ENCODE measurements at regions not wholly inside any gene's neighbourhood (a gene's known extent, or its start where the extent isn't known, plus 50 kb on each side); places are given as distances from the start of the nearest gene placed in this dataset.
A peak's percentile ranks its signal among the peaks of the same experiment; 100 is the strongest.

DNA sequence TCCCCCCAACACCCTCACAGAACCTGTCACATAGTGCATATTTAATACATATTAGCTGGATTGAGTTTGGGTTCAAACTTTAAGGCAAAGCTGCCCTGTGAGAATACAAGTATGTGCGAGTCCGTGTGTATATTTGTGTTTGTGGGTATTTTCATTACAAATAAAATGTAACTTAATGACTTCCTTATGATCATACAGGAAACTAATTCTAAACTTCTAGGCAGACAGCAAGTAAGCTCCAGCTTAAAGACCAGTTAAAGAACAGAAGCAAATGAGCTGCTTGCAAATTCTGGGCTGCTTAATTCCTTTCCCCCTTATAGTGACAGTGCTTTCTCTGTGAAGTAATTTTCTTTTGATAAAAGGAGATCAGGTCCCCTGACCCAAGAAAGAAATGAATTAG is 437.6 kb downstream of the TTLL7 start:
- no peak for DNase-seq

DNA sequence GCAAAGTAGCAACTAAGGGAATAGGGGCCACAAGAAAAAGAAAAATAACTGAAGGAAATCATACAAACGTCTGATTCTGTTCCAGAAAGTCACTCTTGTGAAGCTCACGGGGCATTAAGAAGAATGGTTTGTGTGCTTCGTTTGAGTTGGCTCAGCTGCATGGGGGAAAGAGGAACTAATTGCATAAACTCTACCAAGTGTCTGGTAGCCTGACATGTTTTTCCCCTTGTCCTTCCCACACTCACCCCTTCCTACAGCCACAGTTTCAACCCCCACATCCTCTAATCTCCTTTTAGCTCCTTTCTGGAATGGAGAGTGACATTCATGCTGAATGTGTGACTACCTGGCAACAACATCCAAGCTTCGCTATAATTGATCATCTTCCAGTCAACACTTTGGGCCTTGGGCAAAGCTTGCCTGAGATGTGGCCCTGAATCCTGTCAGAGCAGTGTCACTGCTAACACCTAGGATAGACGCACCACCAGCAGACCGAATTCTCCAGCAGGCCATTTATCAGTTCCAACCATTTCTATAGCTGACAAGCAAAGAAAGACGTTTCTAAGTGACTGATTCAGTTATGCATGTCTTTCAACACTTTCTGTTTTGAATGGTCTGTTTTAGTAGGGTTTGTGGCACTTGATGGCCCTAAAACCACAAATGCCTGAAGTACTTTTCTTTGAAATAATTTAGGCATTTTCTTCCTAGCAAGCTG is 439.6 kb downstream of the TTLL7 start:
- no peak for DNase-seq

DNA sequence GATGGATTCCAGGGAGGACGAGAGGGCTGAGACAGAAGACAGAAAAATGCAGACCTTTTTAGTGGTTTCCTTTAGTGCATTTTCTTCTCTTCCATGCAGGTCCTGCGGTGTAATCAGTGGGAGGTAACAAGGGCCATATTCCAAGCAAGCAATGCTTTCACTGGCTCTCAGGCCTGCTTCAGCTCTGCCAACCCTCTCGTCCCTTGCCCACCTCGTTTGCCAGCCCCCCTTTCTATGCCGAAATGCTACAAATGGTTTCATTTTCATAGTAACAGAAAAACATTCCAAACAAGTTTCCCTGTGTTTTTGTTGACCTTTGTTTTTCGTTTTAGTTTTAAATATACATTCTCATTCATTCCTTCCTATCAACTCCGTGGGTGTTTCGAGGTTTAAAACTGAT is 443.1 kb downstream of the TTLL7 start:
- DNase-seq, result no peak

DNA sequence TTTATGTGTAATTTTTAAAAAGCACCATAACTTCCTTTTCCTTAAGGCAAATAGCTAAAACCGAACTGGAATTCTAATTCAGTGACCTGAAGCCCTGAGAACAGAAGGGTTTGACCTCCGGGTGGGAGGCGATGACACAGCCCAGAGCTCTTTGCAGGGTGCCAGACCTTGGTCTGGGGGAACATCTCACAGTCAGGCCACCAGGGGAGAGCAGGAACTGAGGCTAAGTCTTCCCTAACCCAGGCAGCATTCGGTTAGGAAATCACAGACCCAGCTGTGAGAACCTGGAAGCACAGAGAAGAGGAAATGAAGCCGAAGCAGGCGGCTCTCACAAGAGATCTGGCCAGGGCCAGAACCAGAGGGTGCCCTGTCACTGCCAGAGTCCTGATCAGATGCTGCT is 444.8 kb downstream of the TTLL7 start:
- no peak for DNase-seq

DNA sequence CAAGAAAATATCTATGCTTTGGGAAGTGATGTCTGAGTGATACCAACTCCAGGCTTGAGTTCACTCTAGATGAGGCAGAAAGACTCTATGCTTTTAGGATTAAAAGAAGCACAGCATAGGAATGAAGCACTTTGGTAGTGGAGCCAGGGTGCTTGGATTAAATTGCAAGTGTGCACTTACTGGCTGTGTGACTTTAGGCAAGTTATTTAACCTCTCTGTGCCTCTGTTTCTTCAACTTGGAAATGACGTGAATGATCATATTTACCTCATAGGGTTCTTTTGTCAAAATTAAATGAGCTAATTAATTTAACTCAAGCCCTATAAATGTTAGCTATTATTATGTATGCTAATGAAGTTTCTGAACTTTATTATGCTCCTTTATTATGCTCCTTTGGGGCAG is 446.1 kb downstream of the TTLL7 start:
- DNase-seq, result no peak

DNA sequence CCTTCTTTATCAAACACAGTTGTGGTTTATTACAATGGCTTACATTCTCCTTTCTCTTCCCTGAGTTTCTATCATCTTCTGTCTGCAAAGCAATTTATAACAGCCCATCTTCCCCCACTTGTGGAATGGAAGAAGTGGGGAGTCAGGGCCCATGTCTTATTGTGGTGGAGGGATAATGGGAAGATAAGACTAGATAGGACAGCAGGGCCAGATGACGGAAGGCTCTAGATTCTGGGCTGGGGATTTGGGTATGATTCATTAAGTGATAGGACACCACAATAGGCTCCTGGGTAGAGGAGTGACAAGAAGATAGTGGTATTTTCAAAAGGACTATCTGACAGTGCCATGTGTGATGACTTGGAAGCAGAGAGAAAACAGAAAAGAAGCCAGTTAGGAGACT is 450.6 kb downstream of the TTLL7 start:
- DNase-seq, result no peak

DNA sequence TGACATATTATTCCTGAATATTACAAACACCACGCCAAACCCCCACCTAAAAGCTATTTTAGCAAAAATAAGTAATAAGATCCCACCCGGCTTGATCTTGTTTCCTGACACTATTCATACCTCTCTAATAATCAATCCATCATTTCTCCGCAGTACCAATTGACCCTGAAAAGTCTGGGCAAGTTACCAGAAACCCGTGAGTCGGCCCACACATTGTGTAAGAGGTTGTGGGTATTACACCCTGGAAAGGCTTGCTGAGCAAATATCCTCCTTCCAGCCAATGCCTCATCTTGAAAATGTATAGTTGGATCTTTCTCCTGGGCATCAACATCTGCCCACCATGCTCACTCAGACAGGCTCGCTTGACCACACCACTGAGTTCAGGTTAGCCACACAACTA is 451.0 kb downstream of the TTLL7 start:
- no peak for DNase-seq

DNA sequence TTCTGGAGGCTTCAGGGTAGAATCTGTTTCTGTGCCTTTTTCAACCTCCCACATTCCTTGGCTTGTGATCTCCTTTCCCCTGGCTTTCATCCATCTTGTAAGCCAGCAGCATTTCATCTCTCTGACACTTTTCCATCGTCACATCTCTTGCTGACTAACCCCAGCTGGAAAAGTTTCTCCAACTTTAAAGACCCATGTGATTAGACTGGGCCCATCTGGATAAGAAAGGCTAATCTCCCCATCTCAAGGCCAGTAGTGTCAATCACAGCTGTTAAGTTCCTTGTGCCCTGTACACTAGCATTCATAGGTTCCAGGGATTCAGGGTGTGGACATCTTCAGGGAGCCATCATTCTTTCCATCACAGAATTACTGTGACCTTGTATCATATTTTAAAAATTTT is 452.1 kb downstream of the TTLL7 start:
- no peak for DNase-seq

DNA sequence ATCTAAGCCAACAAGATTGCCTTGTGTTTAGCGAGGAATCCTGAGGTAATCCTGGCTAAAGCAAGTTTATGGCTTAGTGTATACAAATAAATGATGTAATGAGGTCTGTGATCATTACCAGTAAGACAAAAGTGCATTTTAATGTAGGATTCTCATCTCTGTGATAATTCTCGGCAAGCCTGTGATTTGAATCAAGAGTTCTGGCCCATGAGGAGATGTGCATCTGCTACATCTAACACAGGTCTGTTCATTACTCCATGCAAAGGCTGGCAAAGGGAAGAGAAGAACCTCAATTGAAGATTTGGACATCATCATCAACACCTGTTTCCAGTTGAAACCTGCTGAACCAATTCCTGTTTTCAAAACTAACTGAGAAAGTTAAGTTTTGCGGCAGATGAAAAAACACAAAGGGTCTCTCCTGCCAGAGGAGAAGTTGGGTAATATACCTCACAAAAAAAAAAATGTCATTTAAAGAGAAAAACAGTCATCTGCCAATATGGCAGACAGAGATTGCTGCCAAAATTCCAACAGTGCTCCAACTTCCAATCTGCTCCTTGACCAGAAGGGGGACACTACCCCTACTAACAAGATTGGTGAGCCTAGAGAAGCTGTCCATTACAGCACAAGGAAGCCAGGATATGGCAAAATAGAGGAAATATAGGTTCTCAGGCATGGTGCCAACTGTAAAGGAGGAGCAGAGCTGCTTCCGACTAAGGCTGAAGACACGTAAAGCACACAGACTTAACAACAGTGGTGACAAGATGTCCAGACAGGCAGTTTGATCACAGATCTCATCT is 453.7 kb downstream of the TTLL7 start:
- DNase-seq, result no peak

DNA sequence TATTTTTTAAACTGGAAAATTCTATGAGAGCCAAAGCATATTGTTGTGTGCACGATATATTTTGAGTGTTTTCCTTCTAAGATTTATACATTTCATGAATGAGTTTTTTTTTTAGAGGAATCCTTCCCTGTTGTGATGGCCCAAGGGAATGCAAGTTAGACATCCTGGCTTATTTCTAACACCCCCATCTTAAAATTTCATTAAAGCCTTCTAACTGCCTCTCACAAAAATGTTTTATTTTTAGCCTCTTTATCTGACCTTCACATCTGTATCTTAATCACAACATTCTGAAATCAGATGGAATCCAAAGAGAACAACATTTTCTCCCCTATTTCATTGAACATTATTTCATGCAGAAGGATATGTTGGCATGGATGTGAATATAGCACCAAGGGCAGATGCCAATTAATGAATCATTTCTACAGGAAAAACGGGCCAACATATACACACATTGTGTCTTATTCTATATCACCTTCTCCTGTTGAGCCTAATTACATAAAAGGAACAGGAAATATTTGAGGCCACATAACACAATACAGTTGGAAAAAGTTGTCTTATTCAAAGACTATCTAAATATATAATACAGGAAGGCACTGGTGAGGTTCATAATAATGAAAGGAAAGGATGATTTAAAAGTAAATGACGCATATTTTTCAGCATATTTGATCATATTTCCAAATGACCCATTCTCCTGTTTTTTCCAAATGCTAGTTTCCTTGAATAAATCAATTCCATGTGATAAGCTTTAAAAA is 455.5 kb downstream of the TTLL7 start:
- DNase-seq, result no peak

DNA sequence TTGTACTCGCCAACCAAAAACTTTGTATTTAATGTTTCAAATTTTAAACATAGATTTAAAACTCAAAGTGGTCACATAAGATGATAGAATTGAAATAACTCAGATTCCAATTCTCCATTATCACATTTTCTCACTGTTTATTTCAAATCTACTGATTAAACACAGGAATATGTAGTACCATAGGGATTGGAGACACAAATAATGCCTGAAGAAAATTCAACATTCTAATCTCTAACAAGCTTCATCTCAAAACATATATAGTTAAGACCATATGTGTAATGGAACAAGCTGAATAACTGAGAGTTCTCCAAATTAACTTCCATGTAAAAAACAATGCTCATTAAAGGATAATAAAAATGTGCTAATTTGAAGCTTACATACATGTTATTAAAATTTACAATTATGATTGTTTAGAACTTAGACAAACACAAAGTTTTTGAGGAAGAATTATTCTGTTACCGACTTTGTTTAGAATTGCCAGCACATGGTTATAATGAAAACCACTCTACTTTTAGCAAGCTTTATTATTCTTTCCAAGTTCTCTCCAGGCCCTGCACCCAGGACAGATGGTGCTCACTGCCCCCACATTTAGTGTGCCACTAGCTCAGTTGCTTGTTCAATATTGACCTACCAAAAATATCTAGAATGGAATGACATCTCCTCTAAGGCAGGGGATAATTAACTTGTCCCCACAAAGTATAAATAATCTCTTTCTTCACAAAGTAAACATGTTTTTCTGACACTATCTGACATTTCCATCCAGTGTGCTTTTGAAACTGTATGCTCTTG is 467.2 kb downstream of the TTLL7 start:
- DNase-seq, result no peak

DNA sequence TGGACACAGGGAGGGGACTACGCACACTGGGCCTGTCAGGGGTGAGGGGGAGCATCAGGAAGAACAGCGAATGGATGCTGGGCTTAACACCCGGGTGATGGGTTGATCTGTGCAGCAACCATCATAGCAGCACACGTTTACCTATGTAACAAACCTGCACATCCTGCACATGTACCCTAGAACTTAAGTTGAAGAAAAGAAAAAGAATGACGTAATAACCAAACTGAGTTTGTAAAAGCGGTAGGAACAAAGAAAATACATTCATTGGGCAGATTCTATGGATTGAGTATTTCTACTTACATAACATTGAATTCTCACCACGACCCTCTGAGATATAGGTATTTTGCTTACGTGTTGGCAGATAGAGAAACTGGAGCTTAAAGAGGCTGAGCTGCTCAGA is 468.4 kb downstream of the TTLL7 start:
- DNase-seq, result no peak

DNA sequence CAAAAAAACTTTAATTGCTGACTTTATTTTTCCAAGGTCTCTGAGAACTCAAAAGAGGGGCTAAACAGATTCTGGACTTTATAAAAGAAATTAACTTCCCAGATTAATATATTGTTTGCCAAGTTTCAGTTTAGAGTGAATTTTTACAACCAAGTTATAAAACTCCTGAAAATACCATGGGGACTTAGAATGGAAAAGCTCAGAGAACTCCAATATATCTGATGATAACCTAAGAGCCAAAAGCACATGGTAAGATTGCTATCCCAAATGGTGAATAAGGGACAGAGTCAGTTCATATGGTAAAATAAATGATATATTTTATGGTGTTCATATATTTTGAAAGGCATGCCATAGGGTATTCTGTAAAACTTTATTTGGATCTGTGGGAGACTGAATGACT is 470.9 kb downstream of the TTLL7 start:
- DNase-seq, result no peak

DNA sequence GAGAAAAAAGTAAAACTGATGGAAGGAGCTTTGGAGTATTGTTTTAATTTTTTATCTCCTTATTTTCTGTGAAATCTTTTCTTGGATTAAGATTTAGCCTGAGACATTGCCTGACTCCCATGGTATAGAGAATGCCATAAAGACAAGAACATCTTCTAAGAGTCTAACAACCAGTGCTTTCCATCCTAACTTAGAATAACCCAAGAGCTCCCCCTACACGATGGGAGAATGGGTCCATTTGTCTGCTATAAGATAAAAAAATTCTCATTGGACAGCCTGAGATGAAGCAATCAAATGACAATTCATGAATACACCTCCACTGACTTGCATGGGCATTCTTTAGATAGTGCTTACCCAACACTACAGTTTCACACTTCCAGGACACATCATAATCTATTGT is 478.1 kb downstream of the TTLL7 start:
- no peak for DNase-seq

DNA sequence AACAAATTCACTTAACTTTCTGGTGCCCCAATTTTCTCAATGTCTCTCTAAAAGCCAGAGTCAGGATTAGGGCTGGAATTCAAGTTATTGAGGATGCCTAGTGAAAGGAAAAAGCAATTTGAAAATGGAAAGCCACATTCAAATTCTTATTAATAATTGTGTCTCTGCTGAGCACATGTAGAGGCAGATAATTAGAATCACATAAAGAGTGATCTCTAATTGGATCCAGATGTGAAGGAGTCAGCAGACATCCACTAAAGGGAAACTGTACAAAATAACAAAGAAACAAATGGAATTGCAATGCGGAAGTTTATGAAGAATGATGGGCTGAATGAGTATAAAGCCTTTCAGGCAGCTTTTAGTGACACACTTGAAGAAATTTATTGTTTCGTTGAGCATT is 482.6 kb downstream of the TTLL7 start:
- DNase-seq, result no peak

DNA sequence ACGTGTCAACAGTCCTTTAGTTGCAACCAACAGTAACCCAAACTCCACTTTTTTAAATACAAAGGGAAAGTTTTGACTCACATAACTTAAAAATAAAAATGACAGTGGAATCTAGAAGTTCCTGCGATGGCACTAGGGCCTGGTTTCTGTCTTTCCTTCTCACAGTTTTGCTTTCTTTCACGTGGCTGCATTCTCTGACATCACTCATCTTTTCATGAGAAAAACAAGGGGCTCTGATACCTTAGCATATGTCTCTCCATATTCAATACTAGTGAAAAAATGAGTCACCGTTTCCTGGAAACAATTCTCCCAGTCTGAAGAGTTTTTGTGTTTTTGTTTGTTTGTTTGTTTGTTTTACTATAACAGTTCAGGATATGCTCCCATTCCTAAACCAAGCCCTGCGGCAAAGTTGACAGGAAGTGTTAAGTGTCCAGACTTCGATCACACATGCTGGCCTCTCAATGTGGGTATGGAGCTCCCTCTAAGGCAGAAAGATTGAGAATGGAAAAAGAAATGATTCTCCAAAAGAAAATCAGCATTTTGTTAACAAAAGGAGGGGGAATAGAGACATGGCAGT is 483.3 kb downstream of the TTLL7 start:
- no peak for DNase-seq

DNA sequence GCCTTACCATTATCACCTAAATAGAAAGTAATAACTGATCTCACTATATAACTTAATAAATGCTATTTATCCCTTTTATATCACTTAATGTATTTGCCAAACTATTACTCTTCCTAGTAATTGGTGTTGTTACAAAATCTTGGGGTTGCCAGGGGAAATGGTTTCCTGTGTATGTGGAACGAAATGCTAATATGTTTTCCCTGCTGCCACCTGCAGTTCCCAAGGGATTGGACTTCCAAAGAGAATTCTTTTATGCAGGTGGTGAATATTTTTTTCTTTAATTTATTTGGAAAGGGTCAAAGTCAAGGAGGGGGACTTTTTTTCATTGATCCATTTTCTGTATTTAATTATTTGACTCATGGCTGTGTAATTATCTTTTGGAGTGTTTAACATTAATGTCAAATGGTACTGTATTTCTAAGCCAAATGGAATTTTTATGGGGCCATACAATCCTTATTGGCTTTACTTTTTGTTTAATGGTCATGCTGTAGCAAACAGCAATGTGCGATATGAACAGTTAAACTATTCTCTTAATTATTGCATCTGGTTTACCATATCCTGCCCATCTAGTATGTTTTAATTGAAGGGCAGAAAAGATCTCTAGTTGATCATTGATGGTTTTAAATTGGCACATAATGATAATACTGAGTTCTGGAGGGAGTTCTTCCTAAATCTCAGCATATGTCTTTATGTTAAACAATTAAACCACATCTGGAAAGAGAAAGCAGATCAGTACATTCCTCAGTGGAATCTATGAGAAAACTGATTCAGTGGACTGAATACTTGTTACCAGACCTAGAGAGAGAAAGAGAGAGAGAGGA is 486.3 kb downstream of the TTLL7 start:
- no peak for DNase-seq

DNA sequence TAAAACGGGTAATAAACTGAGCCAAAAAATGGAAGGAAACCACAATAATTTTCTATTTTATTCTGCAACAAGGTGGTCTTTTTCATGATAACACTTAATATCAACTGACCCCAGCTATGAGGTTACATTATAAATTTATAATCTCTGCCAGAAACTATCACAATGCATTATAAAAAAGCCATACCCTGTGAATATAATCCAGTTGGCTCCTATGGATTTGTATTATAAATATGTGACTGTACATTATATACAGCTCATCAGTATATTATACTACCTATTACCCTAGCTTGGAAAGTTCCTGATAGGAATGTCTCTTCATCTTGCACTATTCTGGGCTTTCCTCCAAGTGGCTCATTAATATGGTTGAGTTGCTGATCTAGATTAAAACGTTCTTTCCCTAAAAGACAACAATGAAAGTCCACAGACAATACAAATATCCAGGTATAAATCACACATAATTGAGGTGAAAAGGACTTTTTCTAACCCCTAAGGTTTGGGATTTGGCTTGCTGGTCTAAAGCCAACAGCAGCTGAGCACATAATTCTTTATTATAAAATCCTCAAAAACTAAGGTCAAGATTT is 487.7 kb downstream of the TTLL7 start:
- no peak for DNase-seq

DNA sequence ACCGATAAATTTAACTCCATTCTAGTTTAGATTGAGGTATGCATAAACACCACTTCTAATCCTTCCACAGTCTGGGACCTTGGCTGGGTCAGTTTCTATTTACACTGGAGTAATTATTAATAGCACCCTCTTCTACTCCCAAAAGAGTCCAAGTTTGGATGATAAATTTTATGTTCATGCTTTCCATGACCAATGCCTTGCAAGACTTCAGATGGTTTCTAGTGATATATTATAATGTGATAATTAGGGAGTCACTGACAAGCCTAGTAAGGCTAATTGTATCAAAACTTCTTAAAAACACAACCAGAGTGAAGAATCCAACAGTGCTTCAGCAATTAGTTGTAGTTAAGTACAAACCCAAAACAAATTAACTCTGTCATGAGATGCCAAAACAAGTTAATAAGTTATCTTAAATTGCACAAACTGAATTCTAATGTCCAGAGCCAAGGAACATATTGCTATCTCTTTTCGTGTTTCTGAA is 489.6 kb downstream of the TTLL7 start:
- DNase-seq, result no peak

DNA sequence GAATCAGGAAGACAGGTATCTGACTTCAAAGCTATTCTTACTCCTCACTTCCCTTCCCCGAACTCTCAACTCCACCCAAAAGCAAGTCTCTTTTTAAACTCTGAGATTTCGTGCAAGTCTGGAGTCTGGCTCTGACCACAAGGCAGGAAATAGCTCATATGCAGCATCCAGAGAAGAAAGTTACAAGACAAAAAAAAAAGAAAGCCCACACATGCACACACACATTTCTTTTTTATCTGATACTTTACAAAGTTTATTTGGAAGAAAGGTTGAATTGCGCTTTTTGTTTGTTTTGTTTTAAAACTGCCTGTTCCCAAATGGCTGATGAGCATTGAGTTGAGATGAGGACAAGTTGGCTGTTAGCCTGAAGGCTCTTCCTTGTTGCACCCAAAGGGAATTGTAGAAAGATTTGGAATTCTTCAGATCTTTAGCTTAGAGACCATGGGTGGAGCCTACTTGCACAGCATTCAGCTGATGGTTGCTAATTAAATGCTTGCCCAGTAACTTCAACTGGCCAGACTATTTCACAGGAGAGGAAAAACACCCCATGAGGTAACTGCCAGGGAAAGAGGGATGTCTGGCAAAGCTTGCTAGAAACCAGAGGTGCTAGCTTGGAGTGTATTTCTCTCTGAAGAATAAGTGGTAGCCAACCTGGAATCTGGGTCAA is 490.3 kb downstream of the TTLL7 start:
- peak; percentile 34 to 36 for DNase-seq

DNA sequence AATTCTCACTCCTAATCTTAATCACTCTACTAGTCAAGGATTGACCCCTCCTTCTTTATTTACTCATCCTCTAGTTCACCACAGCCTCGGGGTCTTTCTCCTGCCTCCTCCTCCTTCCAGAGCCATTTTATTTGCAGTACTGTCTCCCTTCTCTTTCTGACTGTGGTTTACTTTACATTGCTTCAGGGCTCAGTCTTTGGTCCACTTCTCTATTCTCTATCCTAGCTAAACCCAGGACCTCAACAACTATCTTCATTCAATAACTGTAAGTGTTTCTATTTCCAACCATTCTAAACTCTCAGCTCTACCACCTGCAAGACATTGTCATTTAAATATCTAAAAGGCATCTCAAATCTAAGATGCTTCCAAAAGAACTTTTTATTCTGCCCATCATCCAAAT is 493.8 kb downstream of the TTLL7 start:
- DNase-seq, result no peak
